Fibroblast of skin of left quadriceps (primary cell): ENCODE measurements at regions not wholly inside any gene's neighbourhood (a gene's known extent, or its start where the extent isn't known, plus 50 kb on each side); places are given as distances from the start of the nearest gene placed in this dataset.
A peak's percentile ranks its signal among the peaks of the same experiment; 100 is the strongest.

Source experiments
- DNase-seq, 2 experiments: peaks; one replicate each; pipeline ENCODE4 v3.0.0-alpha.2; 2013; ENCODE audit warnings: low read depth in 2 of 2

- no peak for DNase-seq
Observed at GRCh38 chr21:21722731-21723130, 724.5 kb downstream of the NCAM2 start.

GRCh38 chr21:21730512-21730911 is 732.3 kb downstream of the NCAM2 start:
- DNase-seq, result peak in 1 of 2 experiments; percentile 26

- no peak for DNase-seq
Observed at GRCh38 chr21:21731626-21732025, 733.4 kb downstream of the NCAM2 start.

GRCh38 chr21:21734088-21734487 is 735.9 kb downstream of the NCAM2 start:
- DNase-seq, result no peak

GRCh38 chr21:21737186-21737585 is 739.0 kb downstream of the NCAM2 start:
- DNase-seq, result no peak

GRCh38 chr21:21740207-21740606 is 742.0 kb downstream of the NCAM2 start:
- no peak for DNase-seq

GRCh38 chr21:21750124-21750825 is 752.1 kb downstream of the NCAM2 start:
- DNase-seq, result no peak

GRCh38 chr21:21751286-21751685 is 753.1 kb downstream of the NCAM2 start:
- no peak for DNase-seq

- no peak for DNase-seq
Observed at GRCh38 chr21:21762855-21763254, 764.6 kb downstream of the NCAM2 start.

- DNase-seq, result no peak
Observed at GRCh38 chr21:21764281-21764680, 766.1 kb downstream of the NCAM2 start.

- DNase-seq, result no peak
Observed at GRCh38 chr21:21767276-21767675, 769.1 kb downstream of the NCAM2 start.

- DNase-seq, result no peak
Observed at GRCh38 chr21:21788591-21788990, 790.4 kb downstream of the NCAM2 start.

GRCh38 chr21:21801921-21802320 is 803.7 kb downstream of the NCAM2 start:
- DNase-seq, result no peak

- DNase-seq, result no peak
Observed at GRCh38 chr21:21806711-21807597, 808.7 kb downstream of the NCAM2 start.

GRCh38 chr21:21807598-21807903 is 809.3 kb downstream of the NCAM2 start:
- DNase-seq, result no peak

- DNase-seq, result no peak
Observed at GRCh38 chr21:21813289-21813688, 815.1 kb downstream of the NCAM2 start.

- no peak for DNase-seq
Observed at GRCh38 chr21:21813934-21814333, 815.7 kb downstream of the NCAM2 start.

- DNase-seq, result no peak
Observed at GRCh38 chr21:21816778-21817177, 818.6 kb downstream of the NCAM2 start.

GRCh38 chr21:21818898-21819297 is 820.7 kb downstream of the NCAM2 start:
- no peak for DNase-seq

- no peak for DNase-seq
Observed at GRCh38 chr21:21828130-21828529, 829.9 kb downstream of the NCAM2 start.

- DNase-seq, result no peak
Observed at GRCh38 chr21:21831036-21831435, 832.8 kb downstream of the NCAM2 start.

- DNase-seq, result no peak
Observed at GRCh38 chr21:21845901-21846300, 847.7 kb downstream of the NCAM2 start.

- no peak for DNase-seq
Observed at GRCh38 chr21:21851205-21851604, 853.0 kb downstream of the NCAM2 start.
